Activated T-cell treated with anti-CD3 and anti-CD28 coated beads, Interleukin-2, amount 50 U/mL, for 24 hours (primary cell): ENCODE measurements at regions not wholly inside any gene's neighbourhood (a gene's known extent, or its start where the extent isn't known, plus 50 kb on each side); places are given as distances from the start of the nearest gene placed in this dataset.
"Not testable (repeated sequence)": the region's sequence is repeated elsewhere in the genome, so short reads cannot be mapped to it uniquely, and the experiment has no call there.

Source experiments
- DNase-seq: peaks from one replicate; pipeline ENCODE4 v3.0.0-alpha.2; 2020
- H3K27ac Mint-ChIP-seq: 2 replicates; pipeline ENCODE4 v1.8.0; 2020; ENCODE audit warnings: mild to moderate bottlenecking, mixed read lengths
- H3K27me3 Mint-ChIP-seq: 2 replicates; pipeline ENCODE4 v1.8.0; 2020; ENCODE audit warnings: mixed read lengths
- H3K36me3 Mint-ChIP-seq: 2 replicates; pipeline ENCODE4 v1.8.0; 2020; ENCODE audit warnings: low read depth, mixed read lengths
- H3K4me1 Mint-ChIP-seq: 2 replicates; pipeline ENCODE4 v1.8.0; 2020; ENCODE audit warnings: low read depth, mixed read lengths
- H3K4me3 Mint-ChIP-seq: 2 replicates; pipeline ENCODE4 v1.8.0; 2020; ENCODE audit warnings: mild to moderate bottlenecking, moderate library complexity, mixed read lengths
- H3K9me3 Mint-ChIP-seq: 2 replicates; pipeline ENCODE4 v1.8.0; 2020; ENCODE audit warnings: mixed read lengths

DNA sequence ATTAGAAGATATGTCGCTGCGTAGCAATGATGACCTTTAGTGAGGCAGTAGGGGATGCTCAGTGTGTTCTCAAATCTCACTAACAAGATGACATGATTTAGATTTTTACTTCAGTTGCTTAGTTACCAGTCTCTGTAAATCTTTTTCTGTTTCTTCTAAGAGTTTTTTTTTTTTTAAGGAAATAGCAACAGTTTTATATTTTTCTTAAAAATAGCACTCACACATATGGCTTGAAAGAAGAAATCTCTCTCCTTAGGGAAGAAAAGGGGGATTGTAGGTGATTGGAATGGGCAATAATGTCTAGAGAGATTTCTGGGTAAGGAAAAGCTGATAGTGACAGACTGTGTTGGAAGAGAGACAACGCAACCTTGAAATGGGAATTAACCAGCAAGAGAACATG lies 524.6 kb upstream of the ARPP21 start:
- Mint-ChIP-seq H3K27me3 (no peaks in the 10 kb centered on the region), H3K36me3 (no peaks in the 10 kb centered on the region), H3K9me3 (peaks cover 15% of the 10 kb centered on the region), H3K4me3 (no peak overlapping the region), H3K4me1 (no peaks in the 10 kb centered on the region), H3K27ac (no peak overlapping the region)
- DNase-seq = no peak

DNA sequence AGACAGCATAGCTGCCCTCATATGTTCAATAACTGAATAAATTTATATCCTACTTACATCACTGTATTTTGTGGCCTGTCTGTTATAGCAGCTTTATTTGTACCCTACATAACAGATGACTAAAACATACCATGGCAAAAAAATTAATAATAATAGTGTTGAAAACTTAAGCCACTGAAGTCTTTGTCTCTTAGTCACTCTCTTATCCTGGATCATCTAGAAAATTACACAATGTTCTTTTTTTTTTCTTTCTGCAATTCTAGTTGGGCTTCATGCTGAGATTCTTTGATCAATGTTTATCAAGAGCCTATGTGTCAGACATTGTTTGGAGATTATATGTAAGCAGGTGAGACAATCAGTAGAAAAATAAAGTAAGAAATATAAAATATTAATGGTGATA lies 519.3 kb upstream of the ARPP21 start:
- no peak overlapping the region for H3K27ac Mint-ChIP-seq
- DNase-seq = no peak
- no peaks in the 10 kb centered on the region for H3K4me1 Mint-ChIP-seq
- H3K4me3 Mint-ChIP-seq = no peak overlapping the region
- H3K27me3 Mint-ChIP-seq = no peaks in the 10 kb centered on the region
- H3K9me3 Mint-ChIP-seq = peaks cover 11% of the 10 kb centered on the region
- H3K36me3 Mint-ChIP-seq = no peaks in the 10 kb centered on the region

DNA sequence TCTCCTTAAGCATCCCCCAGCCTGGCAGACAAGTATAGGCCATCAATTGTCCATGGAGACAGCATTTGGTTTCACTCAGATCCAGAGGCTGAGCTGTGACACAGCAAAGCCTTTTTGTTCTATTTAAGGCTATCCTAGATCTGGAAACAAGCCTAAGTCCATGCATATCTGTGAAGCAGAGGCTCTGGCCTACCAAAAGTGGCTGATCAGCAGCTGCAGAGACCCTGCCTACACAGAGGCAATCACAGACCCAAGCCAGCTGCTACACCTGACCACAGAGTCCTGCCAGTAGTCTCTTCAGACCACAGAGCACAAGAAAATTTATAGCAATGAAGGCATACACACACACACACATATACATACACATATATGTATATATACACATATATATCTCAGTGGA lies 501.7 kb upstream of the ARPP21 start:
- Mint-ChIP-seq H3K27ac (no peak overlapping the region), H3K36me3 (no peaks in the 10 kb centered on the region), H3K9me3 (peaks cover 9% of the 10 kb centered on the region), H3K4me3 (no peak overlapping the region), H3K4me1 (no peaks in the 10 kb centered on the region), H3K27me3 (no peaks in the 10 kb centered on the region)
- no peak for DNase-seq

DNA sequence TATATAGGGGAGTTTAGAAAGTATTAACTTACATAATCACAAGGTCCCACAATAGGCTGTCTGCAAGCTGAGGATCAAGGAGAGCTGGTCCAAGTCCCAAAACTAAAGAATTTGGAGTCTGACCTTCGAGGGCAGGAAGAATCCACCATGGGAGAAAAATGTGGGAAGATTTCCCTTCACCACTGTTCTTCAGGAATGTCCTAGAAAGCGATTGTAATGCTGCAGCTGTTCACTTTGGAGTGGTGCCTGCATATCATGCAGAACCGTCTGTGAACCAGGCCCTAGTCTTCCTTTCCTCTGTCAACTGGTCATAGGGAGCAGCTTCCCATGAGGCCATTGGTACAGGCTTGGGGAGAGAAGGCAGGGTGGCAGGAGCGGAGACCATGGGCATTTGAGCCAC lies 497.9 kb upstream of the ARPP21 start:
- no peak overlapping the region for H3K4me3 Mint-ChIP-seq

DNA sequence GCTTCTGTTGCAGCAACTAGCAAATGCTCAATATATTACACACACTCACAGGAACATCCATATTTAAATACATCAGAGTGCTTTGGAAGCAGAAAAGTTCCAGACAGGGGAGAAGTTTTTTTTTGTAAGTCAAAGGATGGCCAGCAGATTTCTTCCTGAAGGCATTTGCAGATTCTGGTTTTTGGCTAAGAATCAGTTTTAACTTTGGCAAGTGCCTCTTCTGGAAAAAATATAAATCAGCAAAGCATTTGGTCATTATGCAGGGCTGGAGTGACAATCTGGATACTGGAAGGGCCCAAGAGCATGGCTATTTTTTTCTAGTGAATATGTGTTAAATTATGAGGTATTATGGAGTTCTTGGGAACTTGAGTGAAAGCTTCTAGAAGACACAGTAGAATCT lies 495.3 kb upstream of the ARPP21 start:
- no peak overlapping the region for H3K4me3 Mint-ChIP-seq
- no peak overlapping the region for H3K27ac Mint-ChIP-seq
- H3K4me1 Mint-ChIP-seq = no peaks in the 10 kb centered on the region
- H3K9me3 Mint-ChIP-seq = peaks cover 4% of the 10 kb centered on the region
- DNase-seq = no peak
- H3K36me3 Mint-ChIP-seq = no peaks in the 10 kb centered on the region
- H3K27me3 Mint-ChIP-seq = no peaks in the 10 kb centered on the region

More for the DNA sequence above, 497.9 kb upstream of the ARPP21 start:
- no peaks in the 10 kb centered on the region for H3K27me3 Mint-ChIP-seq
- DNase-seq = no peak
- H3K9me3 Mint-ChIP-seq = peaks cover 4% of the 10 kb centered on the region
- H3K4me1 Mint-ChIP-seq = no peaks in the 10 kb centered on the region
- no peaks in the 10 kb centered on the region for H3K36me3 Mint-ChIP-seq
- H3K27ac Mint-ChIP-seq = no peak overlapping the region

DNA sequence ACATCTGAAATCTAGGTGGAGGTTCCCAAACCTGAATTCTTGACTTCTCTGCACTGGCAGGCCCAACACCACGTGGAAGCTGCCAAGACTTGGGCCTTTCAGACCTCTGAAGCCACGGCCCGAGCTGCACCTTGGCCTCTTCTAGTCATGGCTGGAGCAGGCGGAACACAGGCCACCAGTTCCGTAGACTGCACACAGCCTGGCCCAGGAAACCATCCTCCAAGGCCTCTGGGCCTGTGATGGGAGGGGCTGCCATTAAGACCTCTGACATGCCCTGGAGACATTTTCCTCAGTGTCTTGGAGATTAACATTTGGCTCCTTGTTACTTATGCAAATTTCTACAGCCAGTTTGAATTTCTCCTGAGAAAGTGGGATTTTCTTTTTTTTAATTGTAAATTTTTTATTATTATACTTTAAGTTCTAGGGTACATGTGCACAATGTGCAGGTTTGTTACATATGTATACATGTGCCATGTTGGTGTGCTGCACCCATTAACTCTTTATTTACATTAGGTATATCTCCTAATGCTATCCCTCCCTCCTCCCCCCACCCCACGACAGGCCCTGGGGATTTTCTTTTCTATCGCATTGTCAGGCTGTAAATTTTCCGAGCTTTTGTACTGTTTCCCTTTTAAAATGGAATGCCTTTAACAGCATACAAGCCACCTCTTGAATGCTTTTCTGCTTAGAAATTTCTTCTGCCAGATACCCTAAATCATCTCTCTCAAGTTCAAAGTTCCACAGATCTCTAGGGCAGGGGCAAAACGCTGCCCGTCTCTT lies 492.9 kb upstream of the ARPP21 start:
- H3K36me3 Mint-ChIP-seq, H3K9me3 Mint-ChIP-seq, H3K4me1 Mint-ChIP-seq, DNase-seq, H3K27ac Mint-ChIP-seq, H3K27me3 Mint-ChIP-seq, H3K4me3 Mint-ChIP-seq: not testable (repeated sequence)

DNA sequence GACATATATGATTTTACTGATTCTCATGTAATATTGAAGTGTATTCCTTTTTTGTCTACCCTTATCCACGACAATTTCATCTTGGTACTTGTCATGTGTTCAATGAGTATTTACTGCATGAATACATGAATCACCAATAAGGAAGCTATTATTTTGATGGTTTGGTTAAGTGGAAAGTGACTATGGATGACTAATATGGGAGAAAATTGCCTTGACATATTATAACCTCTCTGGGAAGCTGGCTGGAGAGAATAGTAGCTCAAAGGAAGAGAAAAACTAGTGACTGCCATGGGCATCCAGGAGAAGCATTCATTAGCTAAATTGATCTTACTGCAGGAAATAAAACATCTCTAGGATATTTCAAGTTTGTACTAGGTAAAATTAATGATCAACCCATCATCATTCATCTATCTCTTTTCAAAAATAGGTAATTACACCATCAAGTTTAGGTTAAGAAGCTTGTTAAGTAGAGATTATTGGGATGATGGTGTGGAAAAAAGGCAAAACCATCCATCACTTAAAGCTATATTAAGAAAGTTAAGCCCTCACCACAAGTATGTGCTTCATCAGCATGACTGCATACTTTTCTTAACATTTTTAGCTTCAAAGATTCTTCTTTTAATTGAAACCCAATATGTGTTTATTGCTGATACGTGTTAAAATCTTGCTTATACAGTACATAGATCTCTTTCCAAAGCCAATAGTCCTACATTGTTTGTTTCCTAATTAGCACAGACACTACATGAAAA lies 455.2 kb upstream of the ARPP21 start:
- no peak for DNase-seq
- no peak overlapping the region for H3K27ac Mint-ChIP-seq

DNA sequence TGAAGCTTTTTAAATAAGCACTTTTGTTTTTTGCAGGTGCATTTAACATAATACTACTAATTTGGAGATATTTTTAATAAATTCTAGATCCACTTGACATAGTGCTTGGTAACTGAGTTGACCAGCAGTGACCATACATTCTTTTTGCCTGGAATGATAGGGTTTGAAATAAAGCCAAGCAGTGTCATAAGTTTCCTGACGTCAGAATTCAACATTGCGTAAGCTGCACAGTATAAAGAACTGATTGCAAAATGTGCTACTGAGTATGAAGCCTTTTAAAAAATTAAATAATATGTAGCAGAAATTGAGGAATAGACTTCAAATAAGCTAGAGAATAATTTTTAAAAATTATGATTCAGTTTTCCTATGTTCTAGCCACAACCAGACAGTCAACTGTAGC lies 454.6 kb upstream of the ARPP21 start:
- no peaks in the 10 kb centered on the region for H3K4me1 Mint-ChIP-seq
- H3K36me3 Mint-ChIP-seq = no peaks in the 10 kb centered on the region
- peaks cover 16% of the 10 kb centered on the region for H3K9me3 Mint-ChIP-seq
- DNase-seq = no peak
- H3K4me3 Mint-ChIP-seq = no peak overlapping the region
- no peaks in the 10 kb centered on the region for H3K27me3 Mint-ChIP-seq
- no peak overlapping the region for H3K27ac Mint-ChIP-seq

More for the DNA sequence above, 455.2 kb upstream of the ARPP21 start:
- H3K36me3 Mint-ChIP-seq = no peaks in the 10 kb centered on the region
- H3K4me3 Mint-ChIP-seq = no peak overlapping the region
- no peaks in the 10 kb centered on the region for H3K4me1 Mint-ChIP-seq
- no peaks in the 10 kb centered on the region for H3K27me3 Mint-ChIP-seq
- peaks cover 19% of the 10 kb centered on the region for H3K9me3 Mint-ChIP-seq

DNA sequence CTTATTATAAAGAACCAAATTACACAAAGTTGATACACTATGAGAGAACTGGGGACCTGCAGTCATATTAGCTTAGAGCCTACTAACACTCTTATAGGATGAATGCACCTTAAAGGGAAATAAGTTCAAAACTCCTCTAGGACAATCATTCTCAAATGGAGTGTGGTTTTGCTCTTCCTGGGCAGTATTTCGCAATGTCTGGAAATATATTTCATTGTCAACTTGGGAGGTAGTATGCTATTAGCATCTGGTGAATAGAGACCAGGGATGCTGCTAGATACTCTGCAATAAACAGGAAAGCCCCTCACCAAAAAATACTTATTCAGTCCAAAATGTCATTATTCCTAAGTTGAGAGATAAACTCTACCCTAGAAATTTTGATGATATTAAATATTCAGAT lies 451.4 kb upstream of the ARPP21 start:
- Mint-ChIP-seq H3K4me3 (no peak overlapping the region), H3K9me3 (peaks cover 3% of the 10 kb centered on the region), H3K27me3 (no peaks in the 10 kb centered on the region), H3K27ac (no peak overlapping the region), H3K4me1 (no peaks in the 10 kb centered on the region), H3K36me3 (no peaks in the 10 kb centered on the region)
- no peak for DNase-seq

DNA sequence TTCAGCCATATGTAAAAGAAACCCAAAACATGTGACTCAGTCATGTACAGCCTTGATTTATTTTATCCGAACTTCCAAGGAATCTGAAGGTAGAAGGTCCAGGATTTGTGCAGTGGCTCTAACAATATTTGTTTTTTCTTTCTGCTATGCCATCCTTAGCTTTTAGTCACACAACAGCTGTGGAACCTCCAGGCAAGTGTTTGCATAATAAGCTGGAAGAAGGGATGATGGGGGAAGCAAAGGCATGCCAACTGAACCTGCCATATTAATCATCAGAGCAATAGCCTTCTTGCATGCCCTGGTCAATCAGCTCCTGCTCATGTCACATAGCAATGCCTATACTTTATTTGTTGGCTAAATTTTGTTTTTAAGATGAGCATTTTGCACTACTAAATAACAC lies 444.7 kb upstream of the ARPP21 start:
- H3K27ac Mint-ChIP-seq = no peak overlapping the region
- no peaks in the 10 kb centered on the region for H3K36me3 Mint-ChIP-seq
- no peaks in the 10 kb centered on the region for H3K27me3 Mint-ChIP-seq
- DNase-seq = no peak
- H3K4me3 Mint-ChIP-seq = no peak overlapping the region
- no peaks in the 10 kb centered on the region for H3K4me1 Mint-ChIP-seq
- H3K9me3 Mint-ChIP-seq = peaks cover 3% of the 10 kb centered on the region

DNA sequence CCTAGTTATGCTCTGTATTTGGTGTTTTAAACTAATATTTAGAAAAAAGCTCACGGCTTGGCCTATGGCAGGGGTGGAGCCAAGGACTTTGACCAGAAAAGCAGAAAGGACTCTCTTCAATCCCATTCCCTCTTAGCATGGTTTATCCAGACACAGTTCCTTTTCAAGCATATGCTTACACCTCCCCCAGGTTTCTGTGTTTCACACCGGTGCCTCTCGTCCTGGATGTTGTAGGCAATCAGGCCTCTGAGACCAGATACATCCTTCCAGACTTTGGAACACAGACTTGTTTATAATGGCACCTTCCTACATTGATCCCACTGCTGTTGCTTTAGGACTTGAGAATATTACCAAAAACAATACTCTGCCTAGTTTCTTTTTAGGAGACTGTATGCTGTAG lies 440.5 kb upstream of the ARPP21 start:
- Mint-ChIP-seq H3K4me1 (no peaks in the 10 kb centered on the region), H3K27ac (no peak overlapping the region), H3K36me3 (no peaks in the 10 kb centered on the region), H3K4me3 (no peak overlapping the region), H3K27me3 (no peaks in the 10 kb centered on the region), H3K9me3 (peaks cover 3% of the 10 kb centered on the region)
- DNase-seq = no peak

DNA sequence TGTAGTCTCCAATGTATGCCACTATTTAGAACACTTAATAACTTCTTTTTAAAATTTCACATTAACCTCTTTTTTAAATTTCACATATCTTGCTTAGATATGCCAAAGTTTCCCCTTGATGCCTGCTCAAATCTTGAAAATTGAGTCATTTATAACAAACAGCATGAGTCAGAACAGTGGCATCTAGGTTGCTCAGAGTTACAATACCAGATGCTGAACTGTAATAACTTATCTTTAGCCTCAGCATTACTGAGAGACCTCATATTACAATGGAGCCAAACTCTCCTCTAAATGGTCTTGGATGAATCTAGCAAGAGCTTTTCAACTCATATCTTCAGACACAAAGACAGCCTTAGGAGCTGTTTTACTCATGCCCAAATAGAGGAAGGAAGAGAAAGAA lies 439.3 kb upstream of the ARPP21 start:
- Mint-ChIP-seq H3K9me3 (peaks cover 3% of the 10 kb centered on the region), H3K4me3 (no peak overlapping the region), H3K4me1 (no peaks in the 10 kb centered on the region), H3K27ac (no peak overlapping the region), H3K27me3 (no peaks in the 10 kb centered on the region), H3K36me3 (no peaks in the 10 kb centered on the region)
- no peak for DNase-seq

DNA sequence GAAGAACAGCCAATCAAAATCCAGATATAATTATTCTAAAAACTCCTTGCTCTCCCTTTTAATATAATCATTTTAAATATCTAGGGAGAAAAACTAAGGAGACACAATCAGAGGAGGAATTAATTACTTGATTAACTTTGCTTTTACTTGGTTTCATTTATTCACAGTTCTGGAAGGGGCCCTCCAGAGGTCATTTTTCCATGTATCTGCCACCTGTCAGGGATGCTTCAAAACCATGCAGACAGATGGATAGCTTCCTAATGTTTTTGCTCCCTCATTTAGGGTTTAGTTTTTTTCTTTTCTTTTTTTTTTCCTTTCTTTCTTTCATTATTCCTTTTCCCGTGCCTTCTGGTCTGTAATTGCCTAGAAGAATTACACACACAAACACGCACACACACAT lies 438.1 kb upstream of the ARPP21 start:
- no peak for DNase-seq
- peaks cover 3% of the 10 kb centered on the region for H3K9me3 Mint-ChIP-seq
- H3K4me3 Mint-ChIP-seq = no peak overlapping the region
- H3K36me3 Mint-ChIP-seq = no peaks in the 10 kb centered on the region
- H3K4me1 Mint-ChIP-seq = no peaks in the 10 kb centered on the region
- no peak overlapping the region for H3K27ac Mint-ChIP-seq
- H3K27me3 Mint-ChIP-seq = no peaks in the 10 kb centered on the region

DNA sequence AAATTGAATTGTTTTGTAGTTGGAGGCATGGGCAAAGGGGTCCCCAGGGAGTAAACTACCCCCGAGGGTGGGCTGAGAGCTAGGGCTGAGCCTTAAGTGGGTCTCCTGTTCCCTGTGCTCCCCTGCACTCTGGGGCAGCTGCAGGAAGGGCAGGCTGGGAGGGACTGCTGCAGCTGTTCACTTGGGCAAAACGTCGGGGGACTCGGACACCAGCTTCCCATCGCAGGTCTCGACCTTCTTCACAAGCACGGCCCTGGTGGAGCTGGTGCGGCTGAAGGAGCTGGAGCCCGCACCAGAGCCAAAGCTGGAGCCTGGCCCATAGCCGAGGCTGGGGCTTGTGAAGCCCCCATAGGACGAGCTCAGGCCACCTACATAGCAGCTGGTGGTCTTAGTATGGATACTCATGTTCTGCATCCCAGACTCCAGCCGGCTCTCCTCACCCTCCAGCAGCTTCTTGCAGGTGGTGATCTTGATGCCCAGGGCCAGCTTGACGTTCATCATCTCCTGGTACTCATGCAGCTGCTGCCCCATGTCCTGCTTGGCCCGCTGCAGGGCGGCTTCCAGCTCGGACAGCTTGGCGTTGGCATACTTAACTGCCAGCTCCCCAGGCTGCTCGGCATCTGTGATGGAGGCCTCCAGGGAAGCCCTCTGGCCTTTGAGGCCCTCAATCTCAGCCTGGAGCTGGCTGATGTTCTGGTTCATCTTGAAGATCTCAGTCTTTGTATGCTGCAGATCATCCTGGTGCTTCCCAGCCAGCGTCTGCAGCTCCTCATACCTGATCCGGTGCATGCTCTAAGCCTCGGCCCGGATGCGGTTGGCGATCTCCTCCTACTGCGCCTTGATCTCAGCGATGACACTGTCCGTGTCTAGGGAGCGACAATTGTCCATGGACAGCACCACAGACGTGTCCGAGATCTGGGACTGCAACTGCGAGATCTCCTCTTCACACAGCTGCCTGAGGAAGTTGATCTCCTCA lies 423.5 kb upstream of the ARPP21 start:
- Mint-ChIP-seq H3K4me3 (no peak overlapping the region), H3K36me3 (no peaks in the 10 kb centered on the region), H3K27ac (no peak overlapping the region), H3K27me3 (no peaks in the 10 kb centered on the region), H3K9me3 (no peaks in the 10 kb centered on the region), H3K4me1 (no peaks in the 10 kb centered on the region)
- no peak for DNase-seq
